ENCODE measurements at regions not wholly inside any gene's neighbourhood (a gene's known extent, or its start where the extent isn't known, plus 50 kb on each side); places are given as distances from the start of the nearest gene placed in this dataset.

DNA sequence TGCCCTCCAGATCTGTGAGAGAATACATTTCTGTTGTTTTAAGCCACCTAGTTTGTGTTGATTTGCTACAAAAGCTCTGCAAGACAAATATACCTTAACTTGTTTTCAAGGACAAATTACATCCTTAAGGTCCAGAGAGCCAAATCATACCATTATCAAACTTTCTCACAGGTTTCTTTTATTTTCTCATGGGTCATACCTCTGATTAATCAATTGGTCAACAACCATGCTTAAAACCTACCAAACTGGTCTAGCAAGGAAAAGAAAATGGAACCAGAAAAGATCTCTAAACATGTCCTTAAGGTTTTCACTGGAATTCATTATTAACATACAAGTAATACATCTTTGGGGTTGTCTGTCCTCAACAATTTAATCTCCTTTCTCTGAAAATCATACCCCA is 535.0 kb downstream of the CD83 start:
- Mint-ChIP-seq H3K27ac (no peak overlapping the region), H3K4me1 (peaks cover 13 to 16% of the 10 kb centered on the region in 2 experiments; a peak in 2 of 4 replicates), H3K27me3 (ENCODE audit: low read depth) (no peaks in the 10 kb centered on the region), H3K4me3 (no peak overlapping the region), H3K36me3 (ENCODE audit: insufficient read depth in 1 of 3, low read depth in 3 of 3) (peaks cover 0 to 3% (median 0%) of the 10 kb centered on the region in 3 experiments; a peak in 1 of 7 replicates), H3K9me3 (no peaks in the 10 kb centered on the region)
- Histone ChIP-seq H2AFZ (ENCODE audit: low read length) (no peak overlapping the region), H4K91ac (ENCODE audit: insufficient read length, low read depth, low read length) (no peak overlapping the region), H4K20me1 (ENCODE audit: control insufficient read depth, insufficient read depth, insufficient read length) (no peaks in the 10 kb centered on the region), H3K9ac (ENCODE audit: extremely low read depth, insufficient read length, low read length) (no peak overlapping the region), H3K4me2 (ENCODE audit: insufficient read depth, insufficient read length, low read length) (no peak overlapping the region), H2BK20ac (ENCODE audit: low read depth, low read length, poor library complexity, severe bottlenecking) (no peak overlapping the region), H3K9me3 (ENCODE audit: control insufficient read depth, low read depth, low read length) (no peaks in the 10 kb centered on the region), H3K18ac (ENCODE audit: insufficient read length, low read depth, low read length) (no peak overlapping the region), H3K27me3 (ENCODE audit: insufficient read depth, low read length) (no peaks in the 10 kb centered on the region), H2BK12ac (ENCODE audit: insufficient read length, low read depth, low read length) (no peak overlapping the region), H3K27ac (ENCODE audit: insufficient read length, low read depth, low read length) (no peak overlapping the region), H3K4ac (ENCODE audit: low read depth, low read length) (no peak overlapping the region), H2BK5ac (ENCODE audit: insufficient read length, low read length) (no peak overlapping the region), H3K56ac (ENCODE audit: insufficient read length, low read depth, low read length) (no peak overlapping the region), H3K14ac (ENCODE audit: insufficient read depth, low read length) (no peak overlapping the region), H3K23me2 (ENCODE audit: insufficient read length, low read depth, low read length, poor library complexity, severe bottlenecking) (no peaks in the 10 kb centered on the region), H3K23ac (ENCODE audit: insufficient read length, low read depth, low read length) (no peak overlapping the region), H3K79me1 (ENCODE audit: insufficient read depth, low read depth, low read length, poor library complexity, severe bottlenecking) (no peaks in the 10 kb centered on the region), H2BK15ac (ENCODE audit: low read depth, low read length) (no peak overlapping the region), H4K8ac (replicated peaks; ENCODE audit: insufficient read length, low read depth, low read length) (no peak overlapping the region), H2AK5ac (ENCODE audit: insufficient read length, low read length) (no peak overlapping the region), H3T11ph (ENCODE audit: low read length) (no peak overlapping the region), H4K5ac (ENCODE audit: insufficient read length, low read depth, low read length) (no peak overlapping the region), H3K4me1 (ENCODE audit: insufficient read depth, low read length) (no peaks in the 10 kb centered on the region; the same call in 1 of the 2 replicates), H2BK120ac (ENCODE audit: low read depth, low read length, poor library complexity, severe bottlenecking) (no peak overlapping the region), H3K79me2 (ENCODE audit: insufficient read depth, low read length) (no peaks in the 10 kb centered on the region)
- TF ChIP-seq, protein P1, sequence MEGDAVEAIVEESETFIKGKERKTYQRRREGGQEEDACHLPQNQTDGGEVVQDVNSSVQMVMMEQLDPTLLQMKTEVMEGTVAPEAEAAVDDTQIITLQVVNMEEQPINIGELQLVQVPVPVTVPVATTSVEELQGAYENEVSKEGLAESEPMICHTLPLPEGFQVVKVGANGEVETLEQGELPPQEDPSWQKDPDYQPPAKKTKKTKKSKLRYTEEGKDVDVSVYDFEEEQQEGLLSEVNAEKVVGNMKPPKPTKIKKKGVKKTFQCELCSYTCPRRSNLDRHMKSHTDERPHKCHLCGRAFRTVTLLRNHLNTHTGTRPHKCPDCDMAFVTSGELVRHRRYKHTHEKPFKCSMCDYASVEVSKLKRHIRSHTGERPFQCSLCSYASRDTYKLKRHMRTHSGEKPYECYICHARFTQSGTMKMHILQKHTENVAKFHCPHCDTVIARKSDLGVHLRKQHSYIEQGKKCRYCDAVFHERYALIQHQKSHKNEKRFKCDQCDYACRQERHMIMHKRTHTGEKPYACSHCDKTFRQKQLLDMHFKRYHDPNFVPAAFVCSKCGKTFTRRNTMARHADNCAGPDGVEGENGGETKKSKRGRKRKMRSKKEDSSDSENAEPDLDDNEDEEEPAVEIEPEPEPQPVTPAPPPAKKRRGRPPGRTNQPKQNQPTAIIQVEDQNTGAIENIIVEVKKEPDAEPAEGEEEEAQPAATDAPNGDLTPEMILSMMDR (conservative IDR thresholded peaks at IDR 0.05): no peak
- DNase-seq: no peak
